ENCODE measurements at regions not wholly inside any gene's neighbourhood (a gene's known extent, or its start where the extent isn't known, plus 50 kb on each side); places are given as distances from the start of the nearest gene placed in this dataset.
"Not testable (repeated sequence)": the region's sequence is repeated elsewhere in the genome, so short reads cannot be mapped to it uniquely, and the experiment has no call there.

DNA sequence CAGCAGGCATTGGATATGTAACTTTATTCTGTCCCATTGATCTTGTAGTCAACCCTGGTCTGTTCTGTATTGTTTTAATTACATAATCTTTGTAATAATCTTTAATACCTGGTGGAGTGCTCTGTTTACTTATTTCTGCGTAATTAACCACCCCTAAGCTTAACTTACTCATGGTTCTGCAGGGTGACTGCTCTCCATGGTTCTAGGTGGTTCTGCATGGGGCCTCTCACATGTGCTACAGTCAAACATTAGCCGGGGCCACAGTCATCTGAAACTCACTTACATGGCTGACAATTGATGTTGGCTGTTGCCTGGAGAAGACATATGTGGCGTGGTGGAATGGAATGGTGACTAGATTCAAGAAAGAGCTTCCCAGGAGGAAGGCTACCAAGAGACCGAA is 1709.8 kb downstream of the SPATA31A7 start:
- TF ChIP-seq POLR2A (IDR thresholded peaks at IDR 0.05; ENCODE audit: low read depth, low read length); POLR2AphosphoS5 (IDR thresholded peaks at IDR 0.05; ENCODE audit: low read depth, low read length); TAF1 (IDR thresholded peaks at IDR 0.05; ENCODE audit: borderline replicate concordance, low read depth, low read length): not testable (repeated sequence)
